Activated CD4-positive, alpha-beta T cell treated with anti-CD3 and anti-CD28 coated beads, Interleukin-2, Interleukin-4, amounts not matched to agents 100 ng/mL and 50 ng/mL, durations not matched to agents 16 hours and 8 hours (primary cell): ENCODE measurements at regions not wholly inside any gene's neighbourhood (a gene's known extent, or its start where the extent isn't known, plus 50 kb on each side); places are given as distances from the start of the nearest gene placed in this dataset.

Experiments
- DNase-seq: peaks from one replicate; pipeline ENCODE4 v3.0.0-alpha.2; 2020; ENCODE audit warnings: low spot score

DNA sequence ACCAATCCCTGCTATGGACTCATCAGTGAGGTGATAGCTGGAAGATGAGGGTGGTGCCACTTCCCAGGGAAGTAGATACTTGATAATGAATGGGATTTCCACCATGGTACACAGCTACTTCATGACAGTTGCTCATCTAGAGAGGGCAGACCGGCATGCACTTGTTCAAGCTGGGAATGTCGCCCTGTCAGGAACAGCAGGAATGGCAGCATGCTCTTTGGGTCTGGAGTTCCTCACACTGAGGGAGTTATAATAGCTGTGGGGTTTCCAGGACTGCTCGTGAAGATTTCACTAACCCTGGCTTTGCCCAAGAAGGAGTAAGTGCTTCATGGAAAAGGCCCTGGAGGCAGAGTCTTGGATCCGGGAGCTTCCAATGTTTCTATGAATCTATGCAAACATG, 129.2 kb downstream of the PSMG1 start:
- DNase-seq = no peak

DNA sequence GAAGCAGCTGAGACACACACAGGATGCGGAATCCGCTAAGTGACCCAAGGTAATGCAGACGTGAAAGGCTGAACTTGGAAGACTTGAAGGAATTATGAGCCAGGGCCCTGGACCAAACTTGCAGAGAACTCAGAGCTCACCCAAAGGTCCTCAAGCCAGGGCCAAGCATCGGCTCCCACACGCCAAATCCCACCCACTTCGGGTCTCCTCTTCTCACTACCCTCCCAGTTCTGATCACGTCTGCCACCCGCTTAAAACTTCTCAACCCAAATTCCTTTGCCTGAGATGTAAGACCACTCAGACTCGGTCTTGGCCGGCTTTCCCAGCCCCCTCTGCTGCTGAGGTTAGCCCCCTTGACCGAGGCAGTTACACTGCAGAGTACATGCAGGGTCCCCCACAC, 130.1 kb downstream of the PSMG1 start:
- DNase-seq = no peak

DNA sequence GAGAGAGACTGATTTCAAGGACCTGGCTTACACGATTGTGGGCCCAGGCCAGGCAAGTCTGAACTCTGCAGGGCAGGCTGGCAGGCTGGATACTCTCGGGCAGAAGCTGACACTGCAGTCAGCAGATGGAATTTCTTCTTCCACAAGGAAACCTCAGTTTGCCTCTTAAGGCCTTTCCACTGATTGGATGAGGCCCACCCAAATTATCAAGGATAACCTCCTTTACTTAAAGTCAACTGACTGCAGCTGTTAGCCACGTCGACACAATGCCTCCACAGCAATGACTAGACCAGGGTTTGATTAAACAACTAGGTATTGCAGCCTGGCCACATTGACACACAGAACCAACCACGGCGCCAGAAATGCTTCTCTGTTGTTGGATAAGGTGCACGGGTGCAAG, 130.5 kb downstream of the PSMG1 start:
- DNase-seq = no peak

GRCh38 chr21:39051588-39051949, 131.7 kb downstream of the PSMG1 start:
- DNase-seq = no peak

GRCh38 chr21:39050841-39051587, 132.2 kb downstream of the PSMG1 start:
- DNase-seq = no peak

DNA sequence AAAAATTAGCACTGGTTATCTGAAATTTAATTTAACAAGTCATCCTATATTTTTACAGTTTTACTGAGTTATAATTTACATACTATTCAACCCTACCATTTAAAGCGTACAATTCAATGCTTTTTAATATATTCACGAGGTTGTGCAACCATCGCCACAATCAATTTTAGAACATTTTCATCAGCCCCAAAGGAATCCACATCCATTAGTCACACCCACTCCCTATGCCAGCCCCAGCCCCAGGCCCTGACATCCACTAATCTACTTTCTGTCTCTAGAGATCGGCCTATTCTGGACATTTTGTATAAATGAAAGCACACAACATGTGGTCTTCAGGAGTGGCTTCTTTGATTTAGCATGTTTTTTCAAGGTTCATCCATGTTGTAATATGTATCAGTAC, 134.7 kb downstream of the PSMG1 start:
- DNase-seq = no peak

GRCh38 chr21:39048064-39048463, 135.2 kb downstream of the PSMG1 start:
- no peak for DNase-seq

GRCh38 chr21:39047046-39047445, 136.2 kb downstream of the PSMG1 start:
- no peak for DNase-seq

DNA sequence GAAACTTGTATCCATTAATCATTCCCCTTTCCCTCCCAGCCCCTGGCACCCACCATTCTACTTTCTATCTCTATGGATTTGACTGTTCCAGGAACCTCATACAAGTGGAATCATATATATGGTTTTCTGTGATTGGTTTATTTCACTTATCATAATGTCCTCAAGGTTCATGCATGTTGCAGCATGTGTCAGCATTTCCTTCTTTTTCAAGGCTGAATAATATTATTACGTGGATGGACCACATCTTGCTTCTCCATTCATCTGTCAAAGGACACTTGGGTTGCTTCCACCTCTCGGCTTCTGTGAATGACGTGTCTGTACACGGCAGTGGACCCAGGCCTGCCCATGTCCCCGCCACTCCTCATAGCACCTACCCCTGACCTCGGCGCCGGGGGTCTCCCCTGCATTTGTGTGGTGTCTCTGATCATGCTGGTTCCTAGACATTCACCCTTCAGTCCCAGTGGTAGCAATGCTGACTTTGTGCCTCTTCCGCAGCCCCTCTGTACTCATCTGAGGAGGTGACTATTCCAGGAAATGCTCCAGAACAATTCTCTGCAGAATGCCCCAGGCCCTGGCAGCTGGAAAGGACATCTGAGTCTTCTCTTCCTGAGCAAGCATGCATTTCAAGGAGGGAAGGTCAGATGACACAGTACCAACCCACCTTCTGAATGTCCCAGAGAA, 136.9 kb downstream of the PSMG1 start:
- no peak for DNase-seq

- DNase-seq = no peak
These were observed 141.4 kb downstream of the PSMG1 start for GRCh38 chr21:39041816-39042215.

GRCh38 chr21:39040494-39041110, 142.6 kb downstream of the PSMG1 start:
- no peak for DNase-seq

GRCh38 chr21:39037807-39038405, 145.3 kb downstream of the PSMG1 start:
- DNase-seq = no peak

DNA sequence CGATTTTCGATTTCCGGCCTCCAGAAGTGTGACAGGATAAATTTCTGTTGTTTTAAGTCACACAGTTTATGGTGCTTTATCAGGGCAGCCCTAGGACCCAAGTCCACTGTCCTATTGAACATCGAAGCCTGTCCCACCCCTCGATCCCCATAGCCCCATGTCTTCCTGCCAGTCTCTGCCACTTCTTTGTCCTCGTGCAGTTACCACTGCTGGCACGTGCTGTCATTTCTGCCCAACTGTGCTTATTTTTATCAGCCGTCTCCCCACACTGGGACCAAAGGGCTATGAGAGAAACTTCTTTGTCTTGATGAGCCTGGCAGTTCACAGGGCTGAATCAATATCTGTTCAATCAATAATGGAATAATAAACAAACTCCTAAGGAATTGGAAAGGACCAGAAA, 146.7 kb downstream of the PSMG1 start:
- DNase-seq = no peak

DNA sequence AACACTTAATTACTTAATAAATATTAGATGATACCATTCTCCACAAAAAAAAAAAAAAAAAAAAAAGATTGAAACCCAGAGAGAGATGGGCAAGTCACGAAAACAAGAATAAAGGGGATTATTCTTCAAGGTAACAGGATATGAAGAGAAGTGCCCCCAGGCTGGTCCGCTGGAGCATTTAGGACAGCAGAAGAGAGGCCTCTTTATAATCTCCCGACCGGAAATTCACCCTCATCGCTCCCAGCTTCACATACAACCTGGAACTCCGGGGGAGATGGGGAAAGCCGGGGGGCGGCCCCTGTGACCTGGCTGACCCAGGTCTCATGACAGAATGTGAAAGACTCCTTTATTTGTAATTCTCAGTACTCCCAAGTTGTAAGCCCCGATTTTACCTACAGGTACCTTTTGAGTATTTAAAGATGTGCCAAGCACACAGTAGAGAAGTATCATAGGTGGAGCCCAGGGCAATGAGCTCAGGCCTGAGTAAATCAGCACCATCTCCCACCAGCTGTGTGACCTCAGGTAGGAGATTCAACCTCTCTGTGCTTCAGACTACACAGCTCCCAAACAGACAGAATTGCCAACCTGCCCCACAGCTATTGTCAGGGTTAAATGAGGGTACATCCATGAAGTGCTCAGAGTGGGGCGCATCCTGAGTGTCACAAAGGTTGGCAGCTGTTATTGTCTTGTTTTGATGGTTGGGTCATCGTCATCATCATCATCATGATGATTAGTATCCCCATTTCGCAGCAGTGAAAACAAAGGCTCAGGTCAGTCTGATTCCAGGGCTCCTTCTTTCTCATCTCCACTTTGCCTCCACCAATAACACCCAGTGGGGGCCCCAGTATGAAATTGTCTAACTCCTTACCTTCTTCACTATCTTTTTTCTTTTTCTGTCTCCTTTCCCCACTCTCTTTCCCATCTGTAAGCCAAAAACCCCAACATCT, 148.4 kb downstream of the PSMG1 start:
- no peak for DNase-seq

GRCh38 chr21:39033878-39034589, 149.2 kb downstream of the PSMG1 start:
- DNase-seq = no peak

DNA sequence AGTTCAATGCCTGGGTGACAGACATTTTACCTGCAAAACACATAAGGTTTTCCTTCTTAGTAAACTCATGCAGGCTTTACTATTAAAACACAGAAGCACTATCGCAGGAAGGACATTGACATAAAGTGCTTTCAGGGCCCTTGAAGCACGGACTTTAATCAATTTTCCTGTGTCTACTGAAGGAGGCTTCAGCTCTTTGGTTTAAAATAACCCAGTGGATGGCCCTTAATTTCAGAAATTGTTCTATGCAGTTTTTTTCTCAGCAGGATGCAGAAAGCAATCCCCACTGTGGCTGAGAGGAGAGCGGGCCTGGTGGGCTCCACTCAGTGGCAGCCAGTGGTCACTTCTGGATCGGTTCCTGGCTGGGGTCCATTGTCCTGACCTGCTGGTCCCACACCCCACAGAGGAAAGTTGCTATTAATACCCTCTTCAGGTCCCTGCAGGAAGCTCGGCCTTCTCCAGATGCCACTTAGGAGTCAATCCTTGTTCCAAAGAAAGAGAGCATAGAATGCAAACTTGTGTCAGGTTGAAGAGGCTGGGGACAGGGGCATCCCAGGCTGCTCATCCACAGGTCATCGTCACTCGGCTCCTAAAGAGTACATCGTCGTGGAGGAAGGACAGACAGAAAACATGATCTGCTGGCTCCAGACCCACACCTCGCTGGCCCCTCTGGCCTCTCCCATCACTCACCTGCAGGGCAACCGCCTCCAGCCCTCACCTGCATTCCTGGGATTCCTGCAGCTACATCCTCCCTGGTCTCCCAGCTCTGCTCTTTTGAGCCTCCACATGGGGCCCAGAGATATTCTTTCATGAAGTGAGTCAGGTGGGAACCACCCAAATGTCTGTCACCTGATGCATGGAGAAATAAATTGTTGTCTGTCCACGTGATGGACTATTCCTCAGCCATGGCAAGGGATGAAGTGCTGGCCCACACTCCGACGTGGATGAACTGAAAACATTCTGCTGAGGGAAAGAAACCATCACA, 153.1 kb downstream of the PSMG1 start:
- DNase-seq = no peak

DNA sequence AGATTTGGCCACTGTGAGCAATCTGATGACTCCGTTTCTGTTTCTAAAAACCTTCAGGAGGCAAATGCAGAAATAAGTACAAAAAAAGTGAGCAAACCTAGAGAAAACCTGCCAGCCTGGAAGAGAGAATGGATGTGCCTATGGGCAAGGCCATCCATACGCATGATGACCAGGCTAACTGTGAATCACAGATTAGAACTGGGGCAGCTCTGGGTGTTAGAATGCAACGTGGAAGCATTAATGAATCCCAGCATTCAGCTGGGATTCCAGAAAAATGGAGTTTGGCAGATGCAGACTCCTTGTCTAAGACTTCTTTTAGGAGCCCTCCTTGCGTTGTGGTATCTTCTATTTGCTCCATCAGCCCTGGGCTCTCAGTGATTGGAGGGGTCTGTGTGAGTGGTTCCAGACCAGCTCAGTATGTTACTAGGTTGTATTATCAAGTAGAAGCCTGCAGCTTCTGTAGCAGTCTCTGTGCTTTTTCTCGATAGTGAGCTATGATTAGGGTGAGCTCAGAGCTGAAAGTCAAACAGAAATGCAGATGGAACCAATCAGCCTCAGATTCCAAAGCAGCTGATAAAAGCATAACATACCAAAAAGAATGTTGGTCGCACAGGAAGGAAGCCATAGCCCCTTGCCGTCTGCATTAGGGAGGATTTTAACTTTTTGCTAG, 154.0 kb downstream of the PSMG1 start:
- DNase-seq = no peak

DNA sequence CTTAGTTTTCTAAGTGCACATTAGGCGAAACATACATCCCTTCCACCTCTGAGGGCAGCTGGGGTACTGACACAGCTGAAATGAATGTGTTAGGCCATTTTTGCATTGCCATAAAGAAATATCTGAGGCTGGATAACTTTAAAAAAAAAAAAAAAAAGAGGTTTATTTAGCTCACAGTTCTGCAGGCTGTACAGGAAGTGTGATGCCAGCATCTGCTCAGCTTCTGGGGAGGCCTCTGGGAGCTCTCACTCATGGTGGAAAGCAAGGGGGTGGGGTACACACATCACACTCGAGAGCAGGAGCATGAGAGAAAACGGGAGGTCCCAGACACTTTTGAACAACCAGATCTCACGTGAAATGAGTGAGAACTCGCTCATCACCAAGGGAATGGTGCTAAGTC, 158.1 kb downstream of the PSMG1 start:
- no peak for DNase-seq

- no peak for DNase-seq
These were observed 158.7 kb downstream of the PSMG1 start for GRCh38 chr21:39024538-39024937.
